Renal cortex interstitium (tissue), 11 donors: ENCODE measurements at regions not wholly inside any gene's neighbourhood (a gene's known extent, or its start where the extent isn't known, plus 50 kb on each side); places are given as distances from the start of the nearest gene placed in this dataset.

Experiments used
- DNase-seq, 11 donors: peaks; one replicate each; pipeline ENCODE4 v3.0.0-alpha.2; 2013; ENCODE audit warnings: low read depth in 9 of 11, low spot score in 4 of 11; ENCODE audit errors: extremely low read depth in 1 of 11

DNA sequence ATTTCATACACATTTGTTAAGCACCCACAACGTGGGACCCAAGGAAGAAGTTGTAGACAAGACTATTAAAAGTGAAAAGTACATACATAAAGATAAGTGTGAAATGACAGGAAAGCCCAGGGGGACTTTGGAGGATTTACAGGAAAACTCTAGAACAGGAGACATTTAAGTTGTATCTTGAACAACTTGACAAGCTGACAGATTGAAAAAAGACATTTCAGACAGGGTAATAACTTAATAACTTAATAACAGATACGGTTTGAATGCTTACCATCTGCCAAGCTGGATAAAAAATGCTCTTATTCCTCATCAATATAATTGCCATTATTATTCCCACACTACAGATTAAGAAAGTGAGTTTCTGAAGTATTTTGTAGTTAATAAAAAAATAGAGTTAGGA, 229.7 kb upstream of the SYT10 start:
- DNase-seq: no peak

DNA sequence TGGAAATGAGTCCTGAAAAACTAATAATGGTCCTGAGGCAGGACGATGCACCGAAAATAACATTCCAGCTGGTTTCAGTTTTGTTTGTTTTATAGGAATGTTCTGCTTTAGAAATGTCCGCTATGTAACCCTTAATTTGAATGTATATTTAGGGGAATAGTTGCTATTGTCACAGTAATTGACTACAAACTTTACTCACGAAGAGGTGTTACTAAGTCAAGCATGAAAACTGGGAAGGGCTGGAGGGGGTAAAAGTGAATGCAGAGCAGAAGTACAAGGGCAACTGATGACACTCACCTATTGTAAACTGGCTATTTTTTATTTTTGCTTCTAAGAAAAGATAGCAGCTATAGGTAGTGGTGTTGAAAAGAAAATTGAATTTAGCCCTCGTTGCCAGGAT, 230.7 kb upstream of the SYT10 start:
- no peak for DNase-seq

DNA sequence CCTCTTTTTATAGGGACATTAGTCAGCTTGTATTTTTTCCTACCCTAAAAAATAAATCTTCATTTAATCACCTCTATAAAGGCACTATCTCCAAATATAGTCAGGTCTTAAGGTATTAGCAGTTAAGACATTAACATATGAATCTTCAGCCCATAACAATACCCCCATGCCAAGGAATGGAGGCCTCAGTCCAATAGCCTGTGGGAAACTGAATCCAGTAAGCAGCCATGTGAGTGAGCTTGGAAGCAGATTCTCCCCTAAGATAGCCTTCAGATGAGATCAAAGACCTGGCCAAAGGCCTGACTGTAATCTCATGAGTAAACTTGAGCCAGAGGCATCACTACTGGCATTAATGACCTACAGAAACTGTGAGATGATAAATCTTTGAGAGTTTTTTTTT, 232.1 kb upstream of the SYT10 start:
- DNase-seq: no peak

DNA sequence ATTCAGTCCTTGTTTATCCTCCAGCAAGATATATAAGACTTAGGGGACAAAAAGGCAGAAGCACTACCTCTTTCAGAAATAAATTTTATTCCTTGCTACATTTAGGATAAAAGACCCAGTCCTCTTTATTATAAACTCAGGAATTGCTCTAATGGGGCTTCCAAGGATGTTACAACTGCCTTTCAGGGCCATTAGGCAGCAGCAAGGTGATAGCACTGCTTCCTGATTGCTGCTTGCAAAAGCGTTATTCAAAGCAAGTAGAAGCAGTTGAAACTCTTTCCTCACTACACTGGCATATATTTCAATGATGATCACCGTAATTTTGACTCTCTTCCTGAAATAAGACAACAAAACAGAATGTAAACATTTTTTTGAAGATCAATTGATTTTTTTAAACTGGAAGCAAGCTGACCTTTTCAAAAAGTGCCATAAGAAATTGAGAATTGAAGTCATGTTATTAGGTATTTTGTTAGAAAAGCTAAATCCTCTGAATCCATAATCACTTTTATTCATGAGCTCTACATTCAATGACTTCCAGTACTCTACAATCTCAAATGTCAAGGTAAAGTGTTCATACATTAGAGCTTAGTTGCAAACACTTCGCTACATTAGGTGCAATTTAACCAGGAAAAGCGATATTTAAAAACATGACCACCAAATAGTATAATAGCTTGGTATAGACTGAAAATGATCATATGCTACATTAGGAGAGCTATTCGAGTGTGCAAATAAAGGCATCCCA, 233.4 kb upstream of the SYT10 start:
- peak in 1 of 11 donors; percentile 0 for DNase-seq

DNA sequence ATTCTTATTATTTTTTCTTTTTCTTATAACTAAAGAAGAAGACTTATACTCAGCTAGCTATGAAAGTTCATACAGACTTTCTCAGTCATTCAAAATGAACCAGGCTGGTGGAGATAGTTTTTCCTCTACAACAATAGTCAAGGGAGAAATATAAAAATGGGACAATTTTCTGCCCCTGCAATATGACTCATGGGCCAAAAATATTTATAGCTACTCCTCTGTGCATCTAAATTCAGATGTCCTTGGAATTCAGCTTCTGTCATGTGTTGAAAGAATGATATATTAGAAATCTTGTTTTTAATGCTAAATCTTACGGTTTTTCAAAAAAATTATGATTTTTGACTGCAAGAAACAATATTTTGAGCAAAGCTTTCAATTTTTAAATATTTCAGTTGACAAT, 237.2 kb upstream of the SYT10 start:
- DNase-seq: no peak

DNA sequence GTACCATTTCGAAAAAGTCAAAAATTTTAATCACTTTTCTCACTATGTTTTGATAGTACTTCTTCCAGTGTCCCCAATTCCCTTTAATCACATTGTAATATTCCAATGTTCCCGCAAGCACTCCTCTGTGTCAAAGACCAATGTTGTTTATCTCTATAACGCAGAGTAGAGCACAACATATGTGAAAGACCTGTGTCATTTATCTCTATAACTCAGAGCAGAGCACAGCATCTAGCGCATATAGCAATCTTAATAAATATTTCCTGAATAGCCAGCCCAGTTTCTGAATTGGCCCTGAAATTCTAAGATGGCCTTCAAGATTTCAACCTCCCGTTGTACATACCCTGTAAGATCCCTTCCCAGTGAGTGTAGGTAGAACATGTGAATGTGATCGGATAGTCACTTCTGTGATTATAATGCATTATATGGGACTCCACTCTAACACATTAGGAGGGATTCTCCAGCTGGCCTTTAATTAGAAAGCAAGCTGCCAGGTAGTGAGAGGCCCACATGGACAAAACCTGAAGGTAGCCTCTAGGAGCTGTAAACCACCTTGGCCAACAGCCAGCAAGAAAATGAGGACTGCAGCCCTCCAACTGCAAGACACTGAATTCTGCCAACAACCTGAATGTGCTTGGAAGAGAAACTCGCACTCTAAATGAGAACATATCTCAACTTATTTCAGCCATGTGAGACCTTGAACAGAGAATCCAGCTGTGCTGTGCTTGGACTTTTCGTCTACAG, 238.8 kb upstream of the SYT10 start:
- DNase-seq: no peak

DNA sequence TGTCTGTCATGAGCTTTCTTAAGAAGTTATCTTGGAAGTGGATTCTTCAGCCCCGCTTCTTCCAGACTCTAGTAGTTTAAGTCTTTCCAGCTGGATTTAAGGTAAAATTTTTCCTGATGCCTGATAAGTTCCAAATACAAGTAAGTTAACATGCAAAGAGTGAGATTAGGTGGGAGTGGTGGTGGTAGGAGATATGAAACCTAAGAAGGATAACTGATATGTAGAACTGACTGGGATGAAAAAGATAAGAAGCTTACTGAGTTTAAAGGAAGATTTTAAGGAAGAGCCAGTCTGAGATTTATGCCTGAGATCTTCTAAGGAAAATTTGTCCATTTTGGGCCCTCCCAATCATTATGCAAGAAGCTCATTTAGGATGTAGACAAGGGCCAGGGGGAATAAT, 250.9 kb upstream of the SYT10 start:
- DNase-seq: no peak

DNA sequence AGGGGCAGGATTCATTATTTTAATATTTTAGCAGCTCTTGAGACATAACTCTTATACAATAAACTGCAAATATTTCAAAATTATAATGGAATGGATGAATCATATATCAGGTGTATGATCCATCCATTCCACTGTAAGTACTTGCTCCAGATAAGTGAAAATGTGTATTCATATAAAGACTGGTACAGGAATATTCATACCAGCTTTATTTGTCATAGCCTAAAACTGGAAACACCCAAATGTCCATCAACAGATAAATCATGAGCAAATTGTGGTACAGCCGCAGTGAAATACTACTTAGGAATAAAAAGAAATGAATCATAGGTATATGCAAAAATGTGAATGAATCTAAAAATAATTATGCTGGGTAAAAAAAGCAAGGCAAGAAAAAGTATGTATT, 263.6 kb upstream of the SYT10 start:
- DNase-seq: no peak

DNA sequence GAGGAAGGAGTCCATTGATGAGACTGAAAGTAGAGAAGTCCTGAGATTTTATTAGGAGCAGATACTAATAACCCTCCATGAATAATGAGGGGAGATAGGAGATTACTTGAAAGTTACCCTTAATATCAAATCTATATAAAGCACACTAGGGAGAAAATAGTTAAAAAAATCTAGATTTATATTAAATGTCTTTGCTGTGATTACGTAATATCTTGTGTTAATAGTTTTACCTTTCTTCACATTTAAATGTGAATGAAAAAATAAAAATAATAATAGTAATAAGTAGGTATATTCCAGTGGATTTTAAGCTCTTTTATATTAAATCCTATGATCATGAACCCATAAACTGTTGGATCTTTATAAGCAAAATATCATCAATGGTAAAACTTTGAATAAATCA, 267.3 kb upstream of the SYT10 start:
- DNase-seq: no peak

DNA sequence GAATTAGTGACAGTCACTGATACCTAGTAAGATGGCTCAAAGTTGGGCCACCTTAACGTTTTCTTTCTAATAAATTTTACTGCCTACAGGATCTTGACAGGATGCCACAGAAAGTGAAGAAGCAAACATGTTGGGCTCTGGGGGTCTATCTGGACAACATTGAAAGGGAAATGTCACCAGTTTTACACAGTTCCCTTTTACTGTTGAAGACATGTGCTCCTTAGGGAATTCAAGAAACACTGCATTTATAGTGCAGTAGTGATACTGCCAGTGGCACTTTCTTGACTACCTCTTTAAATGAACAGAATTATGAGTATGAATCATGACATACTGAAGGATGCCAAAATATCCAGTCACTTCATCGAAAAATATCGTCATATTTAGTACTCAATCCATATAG, 269.3 kb upstream of the SYT10 start:
- DNase-seq: no peak

DNA sequence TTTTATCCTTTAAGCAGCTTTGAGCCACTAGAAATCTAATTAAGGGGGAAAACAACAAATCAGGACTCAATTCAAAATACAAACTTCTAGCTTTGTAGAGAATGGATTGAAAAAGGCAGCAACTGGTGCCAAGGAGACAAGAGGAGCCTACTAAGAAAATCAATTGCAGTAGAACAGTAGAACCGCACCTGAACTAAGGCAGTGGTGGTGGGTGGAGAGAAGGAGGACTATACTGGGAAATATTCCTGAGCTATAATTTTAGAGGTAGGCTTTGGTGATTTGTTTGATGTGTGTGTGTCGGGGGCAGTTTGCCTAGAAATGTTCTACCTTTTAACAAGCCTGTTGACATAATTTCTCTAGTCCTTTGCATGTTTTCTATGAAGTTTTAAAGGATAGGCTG, 270.9 kb upstream of the SYT10 start:
- DNase-seq: no peak

DNA sequence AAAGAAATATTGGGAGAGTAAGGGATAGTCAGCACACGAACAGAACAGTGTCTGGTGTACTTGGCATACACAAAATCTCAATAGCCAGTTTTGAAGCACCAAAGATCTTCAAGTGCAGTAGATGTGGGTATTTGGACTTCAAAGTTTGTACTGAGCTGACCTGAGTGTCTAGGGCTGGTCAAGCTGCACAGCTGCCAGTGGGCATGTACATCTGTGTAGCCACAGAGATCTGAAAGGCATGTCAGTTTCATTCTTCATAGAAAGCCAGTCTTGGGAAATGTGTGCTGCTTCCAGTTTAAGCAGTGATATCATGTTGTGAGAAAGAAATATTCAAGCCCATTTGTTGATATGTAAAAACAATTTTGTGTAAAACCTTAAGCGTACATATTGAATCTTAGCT, 279.0 kb upstream of the SYT10 start:
- no peak for DNase-seq

DNA sequence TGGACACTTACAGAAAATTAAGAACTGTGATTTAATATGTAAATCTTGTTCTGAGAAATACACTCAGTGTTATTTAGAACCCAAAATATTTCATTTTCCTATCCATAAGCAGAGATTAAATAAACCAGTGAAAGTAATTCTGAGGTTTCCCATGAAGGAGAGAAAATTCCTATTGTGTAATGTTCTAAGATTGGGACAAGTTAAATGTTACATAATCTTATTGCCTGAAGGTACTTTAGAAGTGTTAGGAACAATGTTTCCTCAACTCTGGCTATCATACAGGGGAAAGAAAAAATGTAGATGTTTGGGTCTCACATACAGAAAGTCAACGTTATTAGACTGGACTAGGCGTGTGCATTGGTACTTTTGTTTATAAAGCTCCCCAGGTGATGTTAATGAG, 281.9 kb upstream of the SYT10 start:
- DNase-seq: no peak

DNA sequence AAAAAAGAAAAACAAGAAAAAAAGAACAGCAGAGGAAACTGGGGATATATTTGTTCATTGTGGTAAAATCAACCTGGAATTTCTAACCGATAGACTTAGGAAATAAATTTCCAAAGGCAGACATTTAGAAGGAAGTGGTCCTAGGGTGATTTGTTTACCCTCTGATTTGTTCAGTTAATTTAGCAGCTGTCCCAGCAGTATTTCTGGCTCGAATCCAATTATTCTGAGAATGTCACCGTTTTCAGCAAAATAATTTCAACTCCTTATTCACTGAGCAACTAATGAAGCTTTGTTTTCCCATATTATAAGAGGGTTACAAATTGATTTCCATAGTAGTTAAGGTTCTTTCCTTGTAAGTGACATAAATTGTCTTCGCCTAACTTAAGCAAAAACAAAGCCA, 285.2 kb upstream of the SYT10 start:
- DNase-seq: no peak

DNA sequence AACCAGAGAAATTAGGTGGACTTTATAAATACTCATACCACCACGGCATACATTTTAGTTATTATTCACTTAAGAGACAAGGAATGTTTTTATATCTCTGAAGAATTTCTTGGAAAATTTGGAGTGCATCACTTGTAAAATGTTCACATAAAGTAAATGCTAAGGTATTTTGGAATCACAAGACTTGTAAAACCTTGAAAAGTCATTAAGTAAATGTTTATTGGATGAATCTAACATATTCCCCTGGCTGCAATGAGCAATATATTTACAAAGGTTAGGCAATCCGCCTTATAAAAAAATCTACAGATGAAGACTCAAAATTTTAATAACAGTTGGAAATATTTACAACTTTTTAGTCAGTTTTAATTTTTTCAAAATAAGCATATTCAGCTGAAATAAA, 287.4 kb upstream of the ALG10 start:
- no peak for DNase-seq

DNA sequence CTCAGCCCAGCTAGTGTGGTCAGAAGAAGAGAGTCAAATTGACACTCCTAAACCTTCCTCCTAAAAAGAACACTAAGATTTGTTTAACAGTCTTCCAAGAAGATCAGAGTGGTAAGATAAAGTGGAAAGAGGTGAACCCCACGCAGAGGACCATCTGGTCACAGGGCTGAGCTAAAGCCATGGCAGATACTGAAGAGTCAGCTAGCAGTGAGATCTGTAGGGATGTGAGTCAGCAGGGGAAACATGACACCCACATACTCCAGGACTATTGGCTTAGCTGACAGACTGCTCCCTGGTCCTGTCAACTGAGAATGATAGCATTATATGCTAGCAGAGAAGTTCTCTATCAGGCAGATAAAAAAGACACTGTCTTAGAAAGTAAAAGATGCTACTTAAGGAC, 269.4 kb upstream of the ALG10 start:
- no peak for DNase-seq

DNA sequence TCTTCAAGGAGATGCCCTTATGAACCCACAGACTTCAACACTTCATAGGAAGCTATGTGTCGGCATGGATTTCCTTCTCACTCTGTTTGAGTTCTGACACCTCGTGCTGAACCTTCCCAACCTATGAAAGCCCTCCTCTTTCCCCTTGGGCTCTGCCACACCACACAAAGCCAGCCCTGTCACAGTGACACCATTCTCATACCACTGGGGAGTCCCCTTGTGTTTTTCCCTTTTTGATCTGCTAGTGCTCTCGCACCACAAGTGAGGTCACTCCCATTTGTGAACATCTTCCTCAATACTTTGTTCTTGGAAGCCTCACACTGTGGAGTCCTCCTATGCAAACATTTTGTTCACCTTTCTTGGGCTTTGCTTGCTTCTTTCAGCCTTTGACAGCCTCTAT, 264.6 kb upstream of the ALG10 start:
- DNase-seq: no peak

DNA sequence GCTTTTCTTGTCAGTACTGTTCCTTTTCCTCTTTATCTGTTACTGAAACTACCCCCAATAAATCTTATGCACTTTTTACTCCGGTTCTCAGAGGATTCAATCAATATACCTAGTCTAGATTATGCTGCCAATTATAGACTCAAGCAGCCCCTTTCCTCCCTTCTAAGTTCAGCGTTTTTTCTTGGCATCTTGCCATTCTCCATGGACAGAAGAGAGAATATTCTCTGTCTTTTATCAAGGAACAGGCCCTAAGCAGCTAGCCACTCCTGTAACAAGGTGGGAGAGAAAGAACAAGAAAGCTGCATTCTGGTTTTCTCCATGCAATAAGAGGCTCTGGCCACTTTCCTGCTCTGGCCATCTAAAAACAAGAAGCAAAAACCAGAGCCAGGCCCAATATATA, 263.0 kb upstream of the ALG10 start:
- DNase-seq: no peak

DNA sequence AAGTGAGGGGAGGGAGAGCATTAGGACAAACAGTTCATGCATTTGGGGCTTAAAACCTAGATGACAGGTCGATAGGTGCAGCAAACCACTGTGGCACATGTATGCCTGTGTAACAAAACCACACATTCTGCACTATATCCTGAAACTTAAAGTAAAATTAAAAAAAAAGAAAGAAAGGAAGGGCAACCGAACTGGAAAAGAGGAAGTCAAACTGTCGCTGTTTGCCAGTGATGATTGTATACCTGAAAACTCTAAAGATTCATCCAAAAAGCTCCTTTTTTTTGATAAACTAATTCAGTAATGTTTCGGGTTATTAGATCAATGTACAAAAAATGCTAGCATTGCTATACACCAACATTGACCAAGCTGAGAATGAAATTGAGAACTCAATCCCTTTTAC, 259.0 kb upstream of the ALG10 start:
- no peak for DNase-seq

DNA sequence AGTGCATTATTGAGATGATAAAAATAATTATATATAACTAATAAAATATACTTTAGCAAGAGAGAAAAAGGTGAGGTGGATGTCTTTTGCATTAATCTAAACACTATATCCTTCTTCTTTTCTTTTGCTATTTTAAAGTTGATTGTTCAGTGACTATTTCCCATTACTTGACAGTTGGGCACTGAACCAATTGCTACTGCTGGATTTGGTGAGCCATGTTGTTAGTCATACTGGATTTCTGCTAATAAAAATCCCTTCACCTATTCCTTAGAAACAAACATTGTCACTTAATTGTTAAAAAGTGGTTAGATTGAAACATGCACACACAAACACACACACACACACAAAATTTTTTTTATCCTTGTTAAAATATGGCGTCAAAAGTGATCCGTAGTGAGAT, 251.6 kb upstream of the ALG10 start:
- no peak for DNase-seq

DNA sequence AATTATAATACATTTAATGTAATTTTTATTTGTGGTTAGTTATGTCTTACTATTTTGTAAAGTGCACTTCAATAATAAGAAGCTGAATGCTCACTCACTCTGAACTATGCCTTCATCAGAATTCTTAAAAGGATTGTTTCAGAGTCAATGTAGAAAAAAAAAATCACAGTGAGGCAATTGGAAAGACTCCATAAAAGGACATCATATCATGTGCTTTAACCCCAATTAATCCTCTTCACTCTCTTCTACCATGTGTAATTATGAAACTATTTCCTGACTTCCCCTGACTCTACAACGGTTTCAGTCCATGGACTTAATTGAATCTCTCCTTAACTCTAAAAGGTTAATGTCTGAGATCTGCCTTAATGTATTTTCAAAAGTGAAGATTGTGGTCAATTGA, 250.4 kb upstream of the ALG10 start:
- no peak for DNase-seq
